ENCODE measurements at regions not wholly inside any gene's neighbourhood (a gene's known extent, or its start where the extent isn't known, plus 50 kb on each side); places are given as distances from the start of the nearest gene placed in this dataset.

GRCh38 chr12:114932806-114933205 lies 248.8 kb upstream of the TBX3 start:
- Histone ChIP-seq H3K4me2 (ENCODE audit: low read length) (no peak overlapping the region), H4K20me1 (ENCODE audit: insufficient read depth) (no peaks in the 10 kb centered on the region), H3K9ac (ENCODE audit: low read length) (no peak overlapping the region), H3K79me2 (replicated peaks; ENCODE audit: insufficient read depth, low read length) (no peaks in the 10 kb centered on the region), H3K4me3 (ENCODE audit: low read length) (no peak overlapping the region), H3K27ac (ENCODE audit: low read length) (no peak overlapping the region), H3K36me3 (ENCODE audit: insufficient read depth, low read length) (no peaks in the 10 kb centered on the region), H3K9me3 (ENCODE audit: low read length) (no peaks in the 10 kb centered on the region), H2AFZ (ENCODE audit: low read depth, low read length) (no peak overlapping the region), H3K27me3 (ENCODE audit: insufficient read depth, low read depth, low read length) (no peaks in the 10 kb centered on the region), H3K9me2 (ENCODE audit: insufficient read depth, low read length) (no peaks in the 10 kb centered on the region), H3F3A (ENCODE audit: insufficient read depth, low read length, poor library complexity, severe bottlenecking) (no peaks in the 10 kb centered on the region)
- TF ChIP-seq TAF1 (IDR thresholded peaks at IDR 0.05; ENCODE audit: low read depth) = no peak
- TF ChIP-seq MXI1 (conservative IDR thresholded peaks at IDR 0.05; ENCODE audit: poor library complexity, severe bottlenecking) = no peak
- TF ChIP-seq SMC3 (conservative IDR thresholded peaks at IDR 0.05; ENCODE audit: poor library complexity) = no peak
- TF ChIP-seq RAD21 (conservative IDR thresholded peaks at IDR 0.05) = no peak
- no peak for TF ChIP-seq EZH2 (IDR thresholded peaks at IDR 0.05; ENCODE audit: borderline replicate concordance, insufficient read depth, low read length, poor library complexity, severe bottlenecking)
- TF ChIP-seq REST (IDR thresholded peaks at IDR 0.05; ENCODE audit: borderline replicate concordance) = no peak
- TF ChIP-seq CTCF (IDR thresholded peaks at IDR 0.05; ENCODE audit: poor library complexity, severe bottlenecking) = no peak
- no peak for TF ChIP-seq EP300 (conservative IDR thresholded peaks at IDR 0.05; ENCODE audit: poor library complexity, severe bottlenecking)
- no peak for TF ChIP-seq POLR2AphosphoS5 (IDR thresholded peaks at IDR 0.05)

- TF ChIP-seq EZH2 (IDR thresholded peaks at IDR 0.05; ENCODE audit: borderline replicate concordance, insufficient read depth, low read length, poor library complexity, severe bottlenecking) (no peak), EP300 (conservative IDR thresholded peaks at IDR 0.05; ENCODE audit: poor library complexity, severe bottlenecking) (no peak), MXI1 (conservative IDR thresholded peaks at IDR 0.05; ENCODE audit: poor library complexity, severe bottlenecking) (no peak)
- no peaks in the 10 kb centered on the region for H3F3A ChIP-seq (ENCODE audit: insufficient read depth, low read length, poor library complexity, severe bottlenecking)
- H3K4me2 ChIP-seq (ENCODE audit: low read length) = no peak overlapping the region
- H3K79me2 ChIP-seq (replicated peaks; ENCODE audit: insufficient read depth, low read length) = no peaks in the 10 kb centered on the region
- no peak overlapping the region for H3K9ac ChIP-seq (ENCODE audit: low read length)
- H3K9me3 ChIP-seq (ENCODE audit: low read length) = no peaks in the 10 kb centered on the region
- H3K27me3 ChIP-seq (ENCODE audit: insufficient read depth, low read depth, low read length) = no peaks in the 10 kb centered on the region
- no peak overlapping the region for H3K4me3 ChIP-seq (ENCODE audit: low read length)
- no peak overlapping the region for H3K27ac ChIP-seq (ENCODE audit: low read length)
- H3K36me3 ChIP-seq (ENCODE audit: insufficient read depth, low read length) = no peaks in the 10 kb centered on the region
- H3K9me2 ChIP-seq (ENCODE audit: insufficient read depth, low read length) = no peaks in the 10 kb centered on the region
- no peaks in the 10 kb centered on the region for H4K20me1 ChIP-seq (ENCODE audit: insufficient read depth)
- H2AFZ ChIP-seq (ENCODE audit: low read depth, low read length) = no peak overlapping the region
Observed at GRCh38 chr12:114931025-114931424, 247.1 kb upstream of the TBX3 start.

GRCh38 chr12:114926341-114926740 lies 242.4 kb upstream of the TBX3 start:
- no peak overlapping the region for H3K27ac ChIP-seq (ENCODE audit: low read length)
- no peak for TF ChIP-seq MXI1 (conservative IDR thresholded peaks at IDR 0.05; ENCODE audit: poor library complexity, severe bottlenecking)
- TF ChIP-seq TAF1 (IDR thresholded peaks at IDR 0.05; ENCODE audit: low read depth) = no peak
- no peak for TF ChIP-seq EZH2 (IDR thresholded peaks at IDR 0.05; ENCODE audit: borderline replicate concordance, insufficient read depth, low read length, poor library complexity, severe bottlenecking)
- no peak for TF ChIP-seq CTCF (IDR thresholded peaks at IDR 0.05; ENCODE audit: poor library complexity, severe bottlenecking)
- no peak for TF ChIP-seq RAD21 (conservative IDR thresholded peaks at IDR 0.05)
- TF ChIP-seq EP300 (conservative IDR thresholded peaks at IDR 0.05; ENCODE audit: poor library complexity, severe bottlenecking) = no peak
- no peak for TF ChIP-seq REST (IDR thresholded peaks at IDR 0.05; ENCODE audit: borderline replicate concordance)
- TF ChIP-seq POLR2AphosphoS5 (IDR thresholded peaks at IDR 0.05) = no peak
- TF ChIP-seq SMC3 (conservative IDR thresholded peaks at IDR 0.05; ENCODE audit: poor library complexity) = no peak
- H3F3A ChIP-seq (ENCODE audit: insufficient read depth, low read length, poor library complexity, severe bottlenecking) = no peaks in the 10 kb centered on the region
- no peaks in the 10 kb centered on the region for H3K36me3 ChIP-seq (ENCODE audit: insufficient read depth, low read length)
- H4K20me1 ChIP-seq (ENCODE audit: insufficient read depth) = no peaks in the 10 kb centered on the region
- H3K4me3 ChIP-seq (ENCODE audit: low read length) = no peak overlapping the region
- no peaks in the 10 kb centered on the region for H3K9me2 ChIP-seq (ENCODE audit: insufficient read depth, low read length)
- H3K4me2 ChIP-seq (ENCODE audit: low read length) = no peak overlapping the region
- H3K27me3 ChIP-seq (ENCODE audit: insufficient read depth, low read depth, low read length) = no peaks in the 10 kb centered on the region
- no peaks in the 10 kb centered on the region for H3K79me2 ChIP-seq (replicated peaks; ENCODE audit: insufficient read depth, low read length)
- H3K9me3 ChIP-seq (ENCODE audit: low read length) = no peaks in the 10 kb centered on the region
- H3K9ac ChIP-seq (ENCODE audit: low read length) = no peak overlapping the region
- H2AFZ ChIP-seq (ENCODE audit: low read depth, low read length) = no peak overlapping the region
